ENCODE measurements at regions not wholly inside any gene's neighbourhood (a gene's known extent, or its start where the extent isn't known, plus 50 kb on each side); places are given as distances from the start of the nearest gene placed in this dataset.
"Not testable (repeated sequence)": the region's sequence is repeated elsewhere in the genome, so short reads cannot be mapped to it uniquely, and the experiment has no call there.

- no peak for DNase-seq
These were observed 154.6 kb upstream of the GDF10 start for GRCh38 chr10:47145290-47145934.

DNA sequence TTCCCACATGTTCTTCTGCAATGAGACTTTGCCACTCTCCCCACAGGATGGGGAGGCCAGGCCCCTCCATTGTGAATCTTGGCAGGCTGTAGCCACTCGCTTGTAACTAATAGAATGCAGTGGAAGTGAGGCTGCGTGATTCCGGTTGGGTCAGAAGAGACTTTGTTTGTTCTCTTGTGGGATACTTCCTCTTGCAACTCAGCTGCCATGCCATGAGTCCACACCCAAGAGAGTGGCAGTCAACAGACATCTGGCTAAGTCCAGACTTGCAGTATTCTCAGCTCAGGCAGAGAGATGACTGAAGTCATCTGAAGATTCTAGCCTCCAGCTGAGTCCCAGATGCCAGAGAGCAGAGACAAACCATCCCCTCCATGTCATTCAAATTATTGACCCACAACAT is 153.4 kb upstream of the GDF10 start:
- no peak for DNase-seq

GRCh38 chr10:47147186-47147585 is 152.8 kb upstream of the GDF10 start:
- DNase-seq: no peak

GRCh38 chr10:47150581-47150980 is 149.4 kb upstream of the GDF10 start:
- DNase-seq: no peak

DNA sequence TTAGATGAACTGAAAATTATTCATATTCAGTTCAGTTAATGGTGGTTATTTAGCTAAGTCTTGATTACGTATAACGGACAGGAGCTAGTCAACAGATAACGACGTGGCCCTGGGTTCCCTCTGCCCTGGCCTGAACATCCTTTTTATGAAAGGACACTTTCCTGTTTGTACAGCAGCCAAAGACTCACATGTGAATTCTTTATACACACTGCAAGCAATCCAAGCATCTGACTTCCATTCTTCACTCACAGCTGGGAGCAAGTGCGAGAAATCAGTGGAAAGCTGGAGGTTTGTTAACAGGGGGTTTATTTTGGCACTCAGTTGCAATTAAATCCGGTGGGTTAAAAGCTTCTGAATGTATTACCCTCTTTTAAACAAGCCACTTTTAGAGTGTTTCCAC is 148.1 kb upstream of the GDF10 start:
- no peak for DNase-seq

DNA sequence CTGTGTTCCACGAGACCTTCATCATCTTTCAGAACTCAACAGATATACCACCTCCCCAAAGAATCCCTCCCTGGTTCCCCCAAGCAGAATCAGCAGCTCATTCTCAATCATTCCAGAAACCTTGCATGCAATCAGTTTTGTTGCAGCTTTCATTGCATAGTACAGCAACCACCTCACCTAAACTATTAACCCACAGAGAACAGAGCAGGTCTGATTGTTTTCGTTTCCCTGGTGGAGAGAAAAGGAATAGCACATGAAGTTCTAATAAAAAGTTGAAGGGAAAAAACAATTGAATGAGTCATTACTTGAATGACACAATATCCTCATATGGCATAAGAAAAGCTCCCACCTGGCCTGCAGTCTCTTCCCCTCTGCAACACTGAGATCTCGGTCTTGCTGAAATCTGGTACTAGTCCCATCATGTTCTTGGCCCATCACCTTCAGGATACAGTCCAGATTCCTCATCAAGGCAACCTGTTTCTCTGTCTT is 147.1 kb upstream of the GDF10 start:
- DNase-seq: no peak

GRCh38 chr10:47154762-47155161 is 145.2 kb upstream of the GDF10 start:
- DNase-seq: no peak

DNA sequence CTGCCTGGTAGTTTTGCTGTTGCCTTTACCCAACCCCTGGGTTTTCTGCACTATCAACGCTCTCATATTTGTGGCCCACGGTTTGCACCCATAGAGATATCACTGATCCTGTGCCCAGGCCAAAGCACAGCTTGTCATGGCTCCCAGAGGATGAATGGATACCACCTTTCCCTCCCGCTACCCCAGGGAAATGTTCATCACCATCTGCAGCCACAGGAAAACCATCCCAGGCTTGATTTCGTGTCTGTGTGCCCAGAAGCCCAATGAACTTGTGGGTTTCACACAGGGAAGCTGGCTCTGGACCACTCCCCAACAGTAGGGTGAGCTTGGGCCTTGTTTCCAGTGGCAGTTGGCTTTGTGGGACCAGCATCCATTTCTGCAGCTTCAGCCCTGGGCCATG is 143.1 kb upstream of the GDF10 start:
- DNase-seq: no peak

GRCh38 chr10:47158116-47159071 is 141.6 kb upstream of the GDF10 start:
- no peak for DNase-seq

GRCh38 chr10:47159361-47160260 is 140.4 kb upstream of the GDF10 start:
- DNase-seq: no peak

DNA sequence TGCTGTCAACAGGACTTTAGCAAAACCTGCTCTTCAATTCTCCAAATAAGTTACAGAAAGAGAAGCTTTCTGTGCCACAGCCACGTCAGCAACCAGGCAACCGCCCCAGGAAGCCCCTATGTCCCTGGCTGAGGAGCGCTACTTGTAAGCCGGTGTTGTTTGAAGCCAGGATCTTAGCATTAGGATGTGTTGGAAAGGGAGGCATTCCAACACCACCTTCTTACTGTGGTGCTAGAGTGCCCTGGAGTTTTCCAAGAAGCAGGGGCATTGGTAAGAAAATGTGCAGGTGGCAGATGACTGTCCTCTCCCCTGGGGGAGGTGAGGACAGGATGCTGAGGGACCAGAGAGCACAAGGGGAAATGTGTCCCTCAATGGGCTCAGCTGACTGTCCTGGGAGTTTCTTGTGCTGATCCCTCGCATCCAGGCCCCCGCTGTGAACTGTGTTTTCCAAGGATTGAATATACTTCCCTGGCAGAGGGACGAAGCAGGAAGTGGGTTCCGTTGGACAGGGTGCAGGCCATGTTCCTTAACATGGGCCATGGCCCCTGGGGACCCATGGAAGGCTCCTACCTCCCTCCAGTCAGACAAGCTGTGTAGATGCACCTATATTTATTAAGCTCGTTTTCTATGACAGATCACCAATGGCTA is 139.6 kb upstream of the GDF10 start:
- no peak for DNase-seq

DNA sequence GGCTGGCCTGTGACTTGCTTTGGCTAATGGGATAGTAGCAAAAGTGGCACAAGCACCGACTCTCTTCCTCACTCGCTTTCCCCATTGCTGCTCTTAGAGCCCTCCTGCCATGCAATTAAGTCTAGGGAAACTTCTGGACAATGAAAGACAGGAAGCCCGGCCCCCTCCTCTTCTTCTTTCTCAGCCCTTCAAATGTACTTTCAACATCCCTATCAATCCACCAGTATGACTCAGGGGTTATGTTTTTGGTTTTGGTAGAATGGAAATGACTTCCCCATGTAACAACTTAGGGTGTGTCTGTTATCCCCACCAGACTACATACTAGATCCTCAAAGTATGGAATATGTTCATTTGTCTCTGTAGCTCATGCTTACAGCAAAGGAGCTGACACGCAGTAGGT is 139.0 kb upstream of the GDF10 start:
- DNase-seq: no peak

- DNase-seq: no peak
These were observed 138.5 kb upstream of the GDF10 start for GRCh38 chr10:47161465-47161864.

DNA sequence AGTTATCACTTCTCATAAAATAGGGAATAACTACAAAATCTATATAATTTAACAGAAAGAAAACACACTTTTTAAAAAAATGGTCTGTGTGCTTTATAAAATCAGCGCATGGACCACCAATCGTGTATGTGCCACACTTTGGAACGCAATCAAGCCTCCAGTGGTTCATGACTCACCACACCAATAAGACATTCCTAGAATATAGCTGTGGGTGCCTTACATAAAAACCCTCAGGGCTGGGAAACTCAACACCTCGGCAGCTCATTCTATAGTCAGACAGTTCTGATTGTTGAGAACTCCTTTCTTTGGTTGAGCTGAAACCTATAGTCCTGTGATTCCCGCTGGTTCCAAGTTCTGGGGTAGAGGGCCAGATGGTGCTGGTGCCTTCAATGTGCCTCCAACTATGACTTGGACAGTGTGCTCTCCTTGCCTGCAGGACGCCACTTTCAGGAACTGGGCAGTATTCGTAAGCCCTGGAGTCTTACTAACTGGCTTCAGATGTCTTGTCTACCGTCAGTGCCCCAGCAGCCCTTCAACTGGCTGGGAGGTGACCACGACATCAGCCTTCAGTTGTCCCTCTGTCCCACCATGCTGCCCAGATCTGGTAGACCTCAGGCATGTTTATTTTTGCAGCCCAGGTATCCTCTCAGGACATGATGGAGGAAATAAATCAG is 135.7 kb upstream of the GDF10 start:
- DNase-seq: no peak

GRCh38 chr10:47164800-47165128 is 135.2 kb upstream of the GDF10 start:
- no peak for DNase-seq

DNA sequence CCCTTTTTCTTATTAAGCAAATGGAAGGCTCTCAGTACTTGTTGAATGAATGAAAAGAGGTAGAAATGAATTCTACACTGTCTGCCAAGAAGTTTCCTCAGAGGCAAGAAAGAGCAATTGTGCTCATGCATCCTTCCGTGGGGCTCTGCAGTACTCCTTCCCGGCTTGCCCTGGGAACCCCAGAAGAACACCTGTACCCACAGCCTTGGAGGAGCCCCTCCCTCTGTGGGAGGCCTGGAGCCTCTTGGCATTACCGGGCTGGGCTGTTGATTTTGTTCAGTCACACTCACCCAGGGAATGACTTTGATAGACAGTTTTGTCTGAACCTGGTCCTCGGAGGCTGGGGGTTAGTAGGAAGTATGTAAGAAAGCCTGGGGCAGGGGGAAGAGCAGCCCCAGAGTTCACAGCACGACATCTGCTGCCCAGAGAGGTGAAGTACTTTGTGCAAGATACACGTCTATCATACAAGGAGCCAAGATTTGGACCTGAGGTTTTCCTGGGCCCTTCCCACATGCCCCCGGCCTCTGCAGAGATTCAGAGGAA is 134.8 kb upstream of the GDF10 start:
- no peak for DNase-seq

- DNase-seq: no peak
These were observed 134.1 kb upstream of the GDF10 start for GRCh38 chr10:47165711-47166404.

GRCh38 chr10:47166405-47166777 is 133.6 kb upstream of the GDF10 start:
- no peak for DNase-seq

DNA sequence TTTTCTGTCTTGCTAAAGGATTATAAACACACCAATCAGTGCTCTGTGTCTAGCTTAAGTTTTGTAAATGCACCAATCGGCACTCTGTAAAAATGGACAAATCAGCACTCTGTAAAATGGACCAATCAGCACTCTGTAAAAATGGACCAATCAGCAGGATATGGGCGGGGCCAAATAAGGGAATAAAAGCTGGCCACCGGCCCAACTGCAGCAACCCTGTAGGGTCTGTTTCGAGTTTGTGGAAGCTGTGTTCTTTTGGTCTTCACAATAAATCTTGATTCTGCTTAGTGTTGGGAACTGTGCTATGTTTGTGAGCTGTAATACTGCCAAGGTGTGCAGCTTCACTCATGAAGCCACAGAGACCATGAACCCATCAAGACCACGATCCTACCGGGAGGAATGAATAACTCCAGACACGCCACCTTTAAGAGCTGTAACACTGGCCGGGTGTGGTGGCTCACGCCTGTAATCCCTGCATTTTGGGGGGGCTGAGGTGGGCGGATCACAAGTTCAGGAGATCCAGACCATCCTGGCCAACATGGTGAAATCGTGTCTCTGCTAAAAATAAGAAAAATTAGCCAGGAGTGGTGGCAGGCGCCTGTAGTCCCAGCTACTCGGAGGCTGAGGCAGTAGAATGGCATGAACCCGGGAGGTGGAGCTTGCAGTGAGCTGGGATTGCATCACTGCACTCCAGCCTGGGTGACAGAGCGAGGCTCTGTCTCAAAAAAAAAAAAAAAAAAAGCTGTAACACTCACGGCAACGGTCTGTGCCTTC is 133.0 kb upstream of the GDF10 start:
- not testable (repeated sequence) for DNase-seq

DNA sequence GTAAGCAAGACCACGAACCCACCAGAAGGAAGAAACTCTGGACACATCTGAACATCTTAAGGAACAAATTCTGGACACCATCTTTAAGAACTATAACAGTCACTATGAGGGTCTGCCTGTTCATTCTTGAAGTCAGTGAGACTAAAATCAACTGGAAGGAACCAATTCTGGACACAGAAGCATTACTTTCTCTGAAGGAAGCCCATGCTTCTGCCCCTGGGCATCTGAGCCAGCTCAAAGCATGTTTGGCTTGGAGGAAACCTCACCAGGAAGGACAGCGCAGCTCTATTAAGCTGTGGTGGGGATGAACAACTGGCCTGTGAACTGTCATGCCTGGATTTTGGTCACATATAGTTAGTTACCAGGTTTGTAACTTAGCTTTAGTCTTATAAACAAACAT is 132.4 kb upstream of the GDF10 start:
- DNase-seq: no peak

All from DMS79 (cell line).